ENCODE measurements at regions not wholly inside any gene's neighbourhood (a gene's known extent, or its start where the extent isn't known, plus 50 kb on each side); places are given as distances from the start of the nearest gene placed in this dataset.

DNA sequence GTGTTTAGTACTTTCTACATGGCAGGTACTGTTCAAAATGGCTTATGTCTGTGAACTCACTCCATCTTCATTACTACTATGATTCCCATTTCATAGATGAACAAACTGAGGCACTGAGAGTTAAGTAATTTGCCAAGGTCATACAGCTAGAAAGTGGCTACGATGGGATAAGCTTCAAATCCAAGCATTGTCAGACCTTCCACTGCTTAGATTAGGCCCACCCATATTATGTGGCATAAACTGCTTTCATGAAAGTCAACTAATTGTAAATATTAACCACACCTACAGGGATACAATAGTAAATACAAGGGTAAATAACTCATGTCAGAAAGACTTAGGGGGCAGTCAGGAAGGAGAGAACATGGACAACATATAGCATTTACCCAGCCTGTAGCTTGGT, 68.8 kb downstream of the SLITRK2 start (continued):
- TF ChIP-seq AHR (CRISPR knock-in tag; IDR thresholded peaks at IDR 0.05) = no peak
- TF ChIP-seq ZFP82 (CRISPR knock-in tag; IDR thresholded peaks at IDR 0.05; ENCODE audit: borderline replicate concordance) = no peak
- no peak for TF ChIP-seq ZNF878 (CRISPR knock-in tag; IDR thresholded peaks at IDR 0.05)
- TF ChIP-seq, protein P1, sequence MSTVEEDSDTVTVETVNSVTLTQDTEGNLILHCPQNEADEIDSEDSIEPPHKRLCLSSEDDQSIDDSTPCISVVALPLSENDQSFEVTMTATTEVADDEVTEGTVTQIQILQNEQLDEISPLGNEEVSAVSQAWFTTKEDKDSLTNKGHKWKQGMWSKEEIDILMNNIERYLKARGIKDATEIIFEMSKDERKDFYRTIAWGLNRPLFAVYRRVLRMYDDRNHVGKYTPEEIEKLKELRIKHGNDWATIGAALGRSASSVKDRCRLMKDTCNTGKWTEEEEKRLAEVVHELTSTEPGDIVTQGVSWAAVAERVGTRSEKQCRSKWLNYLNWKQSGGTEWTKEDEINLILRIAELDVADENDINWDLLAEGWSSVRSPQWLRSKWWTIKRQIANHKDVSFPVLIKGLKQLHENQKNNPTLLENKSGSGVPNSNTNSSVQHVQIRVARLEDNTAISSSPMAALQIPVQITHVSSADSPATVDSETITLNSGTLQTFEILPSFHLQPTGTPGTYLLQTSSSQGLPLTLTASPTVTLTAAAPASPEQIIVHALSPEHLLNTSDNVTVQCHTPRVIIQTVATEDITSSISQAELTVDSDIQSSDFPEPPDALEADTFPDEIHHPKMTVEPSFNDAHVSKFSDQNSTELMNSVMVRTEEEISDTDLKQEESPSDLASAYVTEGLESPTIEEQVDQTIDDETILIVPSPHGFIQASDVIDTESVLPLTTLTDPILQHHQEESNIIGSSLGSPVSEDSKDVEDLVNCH (CRISPR knock-in tag; IDR thresholded peaks at IDR 0.05) = no peak

DNA sequence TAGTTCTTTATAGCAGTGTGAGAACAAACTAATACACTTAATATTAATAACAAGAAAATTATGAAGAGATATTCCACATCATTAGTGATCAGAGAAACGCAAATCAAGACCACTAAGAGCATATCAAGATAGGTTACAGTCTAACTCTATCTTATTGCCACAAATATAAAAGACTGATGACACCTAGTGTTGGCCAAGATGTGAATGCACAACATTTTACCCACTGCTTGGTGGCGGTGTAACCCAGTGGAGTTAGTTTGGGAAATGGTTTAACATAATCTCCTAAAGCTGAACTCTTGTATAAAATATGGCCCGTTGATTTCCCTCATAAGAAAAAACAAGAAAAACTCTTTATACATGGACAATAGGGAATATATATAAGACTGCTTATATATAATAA, 92.4 kb downstream of the SLITRK2 start:
- no peak overlapping the region for H3K4me3 ChIP-seq (replicated peaks in 1 of 3; ENCODE audit: insufficient read depth in 1 of 3, low read depth in 2 of 3, low read length in 3 of 3)
- FAIRE-seq (no peak), ATAC-seq (no peak), DNase-seq (ENCODE audit: low spot score) (no peak)
- CTCF ChIA-PET (ENCODE audit: low intra/inter-chr PET ratio, low total read pairs) = no interaction called here
- H3K79me2 ChIP-seq (ENCODE audit: insufficient read depth, low read length) = no peaks in the 10 kb centered on the region
- H3K9ac ChIP-seq (ENCODE audit: insufficient read depth, low read depth, low read length) = no peak overlapping the region
- BruUV-seq (replicated peaks) = no TSS peak
- H3K36me3 ChIP-seq (replicated peaks in 1 of 2; ENCODE audit: control insufficient read depth in 1 of 2, insufficient read depth in 2 of 2, low read length in 2 of 2) = no peaks in the 10 kb centered on the region
- TF ChIP-seq ZBTB7A (CRISPR knock-in tag; IDR thresholded peaks at IDR 0.05) (no peak), ARID2 (CRISPR knock-in tag; IDR thresholded peaks at IDR 0.05; ENCODE audit: borderline replicate concordance) (no peak), KAT7 (CRISPR knock-in tag; IDR thresholded peaks at IDR 0.05; ENCODE audit: borderline replicate concordance) (no peak)
- H3K27me3 ChIP-seq (ENCODE audit: control insufficient read depth in 1 of 2, insufficient read depth in 2 of 2, low read length in 2 of 2) = no peaks in the 10 kb centered on the region
- H3K4me1 ChIP-seq (ENCODE audit: insufficient read depth, low read length) = no peaks in the 10 kb centered on the region
- WGBS (ENCODE audit: low lambda C conversion rate) = 40% methylated on average over 3 of the region's 3 CpGs
- peaks cover 52% of the 10 kb centered on the region for H3K9me3 ChIP-seq (ENCODE audit: low read length)
- in situ Hi-C loops (cut with HindIII; ENCODE audit: extremely low pct_ligation_motif_present, low pct_unique_long_range_greater_than_20kb) = no loop called here
- no peaks in the 10 kb centered on the region for H4K20me1 ChIP-seq (ENCODE audit: insufficient read depth, low read length)
- POLR2A ChIA-PET = no interaction called here
- H2AFZ ChIP-seq (ENCODE audit: low read length) = no peak overlapping the region
- intact Hi-C loops (cut with micrococcal nuclease; ENCODE audit: unreplicated experiment) = no loop called here
- no peak overlapping the region for H3K4me2 ChIP-seq (ENCODE audit: low read depth, low read length)
- H3K27ac ChIP-seq (ENCODE audit: extremely low read length, insufficient read depth, low read length) = no peak overlapping the region
